ENCODE measurements at regions not wholly inside any gene's neighbourhood (a gene's known extent, or its start where the extent isn't known, plus 50 kb on each side); places are given as distances from the start of the nearest gene placed in this dataset.

- no peak for DNase-seq (ENCODE audit: low spot score)
- TF ChIP-seq AR (CRISPR knock-in tag; IDR thresholded peaks at IDR 0.05): no peak
- no peak for TF ChIP-seq NFYB (CRISPR knock-in tag; conservative IDR thresholded peaks at IDR 0.05; ENCODE audit: low read depth)
- no peak for TF ChIP-seq TP53 (CRISPR knock-in tag; IDR thresholded peaks at IDR 0.05)
- no peak for TF ChIP-seq SMAD4 (CRISPR knock-in tag; IDR thresholded peaks at IDR 0.05)
- TF ChIP-seq OVOL2 (CRISPR knock-in tag; IDR thresholded peaks at IDR 0.05; ENCODE audit: borderline replicate concordance): no peak
- TF ChIP-seq, protein P1, sequence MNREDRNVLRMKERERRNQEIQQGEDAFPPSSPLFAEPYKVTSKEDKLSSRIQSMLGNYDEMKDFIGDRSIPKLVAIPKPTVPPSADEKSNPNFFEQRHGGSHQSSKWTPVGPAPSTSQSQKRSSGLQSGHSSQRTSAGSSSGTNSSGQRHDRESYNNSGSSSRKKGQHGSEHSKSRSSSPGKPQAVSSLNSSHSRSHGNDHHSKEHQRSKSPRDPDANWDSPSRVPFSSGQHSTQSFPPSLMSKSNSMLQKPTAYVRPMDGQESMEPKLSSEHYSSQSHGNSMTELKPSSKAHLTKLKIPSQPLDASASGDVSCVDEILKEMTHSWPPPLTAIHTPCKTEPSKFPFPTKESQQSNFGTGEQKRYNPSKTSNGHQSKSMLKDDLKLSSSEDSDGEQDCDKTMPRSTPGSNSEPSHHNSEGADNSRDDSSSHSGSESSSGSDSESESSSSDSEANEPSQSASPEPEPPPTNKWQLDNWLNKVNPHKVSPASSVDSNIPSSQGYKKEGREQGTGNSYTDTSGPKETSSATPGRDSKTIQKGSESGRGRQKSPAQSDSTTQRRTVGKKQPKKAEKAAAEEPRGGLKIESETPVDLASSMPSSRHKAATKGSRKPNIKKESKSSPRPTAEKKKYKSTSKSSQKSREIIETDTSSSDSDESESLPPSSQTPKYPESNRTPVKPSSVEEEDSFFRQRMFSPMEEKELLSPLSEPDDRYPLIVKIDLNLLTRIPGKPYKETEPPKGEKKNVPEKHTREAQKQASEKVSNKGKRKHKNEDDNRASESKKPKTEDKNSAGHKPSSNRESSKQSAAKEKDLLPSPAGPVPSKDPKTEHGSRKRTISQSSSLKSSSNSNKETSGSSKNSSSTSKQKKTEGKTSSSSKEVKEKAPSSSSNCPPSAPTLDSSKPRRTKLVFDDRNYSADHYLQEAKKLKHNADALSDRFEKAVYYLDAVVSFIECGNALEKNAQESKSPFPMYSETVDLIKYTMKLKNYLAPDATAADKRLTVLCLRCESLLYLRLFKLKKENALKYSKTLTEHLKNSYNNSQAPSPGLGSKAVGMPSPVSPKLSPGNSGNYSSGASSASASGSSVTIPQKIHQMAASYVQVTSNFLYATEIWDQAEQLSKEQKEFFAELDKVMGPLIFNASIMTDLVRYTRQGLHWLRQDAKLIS (CRISPR knock-in tag; IDR thresholded peaks at IDR 0.05; ENCODE audit: borderline replicate concordance): no peak
- TF ChIP-seq ARID4B (CRISPR knock-in tag; IDR thresholded peaks at IDR 0.05; ENCODE audit: borderline replicate concordance): no peak
- no peak for TF ChIP-seq ELF4 (CRISPR knock-in tag; IDR thresholded peaks at IDR 0.05; ENCODE audit: low read depth)
- no peak for TF ChIP-seq GABPB1 (CRISPR knock-in tag; IDR thresholded peaks at IDR 0.05)
- TF ChIP-seq GTF2I (CRISPR knock-in tag; conservative IDR thresholded peaks at IDR 0.05): no peak
- TF ChIP-seq ETV6 (CRISPR knock-in tag; IDR thresholded peaks at IDR 0.05): no peak
- TF ChIP-seq, protein P2, sequence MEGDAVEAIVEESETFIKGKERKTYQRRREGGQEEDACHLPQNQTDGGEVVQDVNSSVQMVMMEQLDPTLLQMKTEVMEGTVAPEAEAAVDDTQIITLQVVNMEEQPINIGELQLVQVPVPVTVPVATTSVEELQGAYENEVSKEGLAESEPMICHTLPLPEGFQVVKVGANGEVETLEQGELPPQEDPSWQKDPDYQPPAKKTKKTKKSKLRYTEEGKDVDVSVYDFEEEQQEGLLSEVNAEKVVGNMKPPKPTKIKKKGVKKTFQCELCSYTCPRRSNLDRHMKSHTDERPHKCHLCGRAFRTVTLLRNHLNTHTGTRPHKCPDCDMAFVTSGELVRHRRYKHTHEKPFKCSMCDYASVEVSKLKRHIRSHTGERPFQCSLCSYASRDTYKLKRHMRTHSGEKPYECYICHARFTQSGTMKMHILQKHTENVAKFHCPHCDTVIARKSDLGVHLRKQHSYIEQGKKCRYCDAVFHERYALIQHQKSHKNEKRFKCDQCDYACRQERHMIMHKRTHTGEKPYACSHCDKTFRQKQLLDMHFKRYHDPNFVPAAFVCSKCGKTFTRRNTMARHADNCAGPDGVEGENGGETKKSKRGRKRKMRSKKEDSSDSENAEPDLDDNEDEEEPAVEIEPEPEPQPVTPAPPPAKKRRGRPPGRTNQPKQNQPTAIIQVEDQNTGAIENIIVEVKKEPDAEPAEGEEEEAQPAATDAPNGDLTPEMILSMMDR (IDR thresholded peaks at IDR 0.05): no peak
- Mint-ChIP-seq H3K27me3 (ENCODE audit: low read depth) (no peaks in the 10 kb centered on the region), H3K4me1 (peaks cover 51% of the 10 kb centered on the region), H3K36me3 (no peaks in the 10 kb centered on the region), H3K27ac (peak overlapping the region; percentile 89), H3K9me3 (0 out of 2 replicates have a peak, but pooled peaks cover under 1% of the 10 kb centered on the region), H3K4me3 (no peak overlapping the region)
- peak; percentile 6; the same call in 1 of the 2 replicates for ATAC-seq
- POLR2A ChIA-PET: no interaction called here
- CTCF ChIA-PET: no interaction called here
Measured at GRCh38 chr13:60756306-60756705, 359.3 kb downstream of the TDRD3 start.

Data from WTC11 (cell line).